Uterus (tissue), 2 donors: ENCODE measurements at regions not wholly inside any gene's neighbourhood (a gene's known extent, or its start where the extent isn't known, plus 50 kb on each side); places are given as distances from the start of the nearest gene placed in this dataset.

ENCODE experiments used
- CTCF ChIP-seq, 4 experiments: fragments of 200-600 bp in 2 of 4; fragments of 450-650 bp in 2 of 4; sonication (generic) in 2 of 4; IDR thresholded peaks; one replicate each; pipeline ENCODE4 v1.5.1; 2016 to 2019; ENCODE audit warnings: antibody characterized with exemption in 4 of 4, mild to moderate bottlenecking in 2 of 4, moderate library complexity in 1 of 4
- POLR2A ChIP-seq, 2 donors: fragments of 450-650 bp; IDR thresholded peaks; one replicate each; pipeline ENCODE4 v1.6.1; 2016; ENCODE audit warnings: antibody characterized with exemption in 2 of 2, mild to moderate bottlenecking in 1 of 2, moderate library complexity in 1 of 2

- TF ChIP-seq POLR2A (IDR thresholded peaks at IDR 0.05): no peak
- TF ChIP-seq CTCF (IDR thresholded peaks at IDR 0.05): no peak
Observed at GRCh38 chr5:162484095-162484494, 416.5 kb downstream of the GABRG2 start.
